Retinal pigment epithelial cell (primary cell): ENCODE measurements at regions not wholly inside any gene's neighbourhood (a gene's known extent, or its start where the extent isn't known, plus 50 kb on each side); places are given as distances from the start of the nearest gene placed in this dataset.

Experiments used
- DNase-seq: peaks from one replicate; pipeline ENCODE4 v3.0.0-alpha.2; 2010; ENCODE audit warnings: low read depth
- H3K4me3 ChIP-seq: 2 replicates; pipeline ENCODE4 v1.5.1; 2011; ENCODE audit warnings: mild to moderate bottlenecking, low read length, control low read depth, moderate library complexity
- CTCF ChIP-seq: conservative IDR thresholded peaks from 2 replicates; pipeline ENCODE4 v1.5.1; 2011; ENCODE audit warnings: low read depth, low read length, control low read depth, inconsistent platforms

GRCh38 chr6:150546457-150546856 lies 53.2 kb upstream of the PLEKHG1 start:
- no peak overlapping the region for H3K4me3 ChIP-seq
- no peak for DNase-seq
- TF ChIP-seq CTCF, result no peak

DNA sequence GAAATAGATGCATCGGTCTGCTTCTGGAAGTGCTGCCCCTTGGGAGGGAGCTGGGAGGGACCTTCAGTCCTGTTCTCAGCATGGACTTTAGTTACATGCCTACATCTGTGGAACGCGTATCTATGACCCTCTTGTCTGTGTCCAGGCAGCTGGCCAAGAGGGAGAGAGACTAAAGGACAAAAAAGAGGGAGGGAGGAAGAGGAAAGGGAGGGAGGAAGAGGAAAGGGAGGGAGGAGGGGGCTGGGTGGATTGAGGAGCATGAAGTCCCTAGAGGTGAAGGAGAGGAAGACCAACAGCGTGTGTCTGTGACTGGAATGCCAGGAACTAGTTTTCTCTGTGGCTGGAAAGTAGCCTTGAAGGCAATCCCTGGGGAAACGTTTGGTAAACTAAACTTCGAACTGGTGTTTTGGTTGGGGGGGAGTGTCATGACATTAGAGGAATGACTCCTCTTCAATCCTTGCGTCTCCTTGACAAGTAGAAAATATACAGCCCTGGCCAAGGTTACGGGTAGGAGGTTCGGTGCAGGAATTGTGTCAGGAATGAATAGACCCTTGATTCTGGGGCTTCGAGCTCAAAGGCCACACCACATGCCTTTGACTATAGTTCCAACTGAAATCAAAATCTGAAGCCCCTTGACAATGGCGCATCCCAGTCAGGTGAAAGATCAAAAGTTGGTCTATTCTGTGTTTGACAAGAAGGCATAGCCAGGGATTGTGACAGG lies 52.0 kb upstream of the PLEKHG1 start:
- no peak overlapping the region for H3K4me3 ChIP-seq
- DNase-seq, result no peak
- TF ChIP-seq CTCF, result no peak

DNA sequence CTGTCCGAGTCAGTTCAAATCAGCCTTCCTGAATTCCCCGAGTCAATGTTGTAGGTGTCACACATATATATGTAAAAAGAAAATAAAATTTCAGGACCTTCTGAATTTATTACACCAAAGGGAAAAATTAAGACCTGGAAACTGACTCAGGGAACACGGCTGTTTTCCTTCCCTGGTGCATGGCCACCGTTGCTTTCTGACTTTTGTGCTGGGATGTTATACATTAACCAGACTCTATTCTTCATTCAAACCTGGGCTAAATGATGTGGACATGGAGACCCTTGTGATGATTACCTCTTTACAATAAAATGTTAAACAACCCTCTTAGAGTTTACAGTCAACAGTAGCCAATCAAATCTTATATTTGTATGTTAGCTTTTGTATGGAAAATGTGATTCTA lies 51.4 kb upstream of the PLEKHG1 start:
- TF ChIP-seq CTCF, result no peak
- H3K4me3 ChIP-seq, result no peak overlapping the region
- no peak for DNase-seq

DNA sequence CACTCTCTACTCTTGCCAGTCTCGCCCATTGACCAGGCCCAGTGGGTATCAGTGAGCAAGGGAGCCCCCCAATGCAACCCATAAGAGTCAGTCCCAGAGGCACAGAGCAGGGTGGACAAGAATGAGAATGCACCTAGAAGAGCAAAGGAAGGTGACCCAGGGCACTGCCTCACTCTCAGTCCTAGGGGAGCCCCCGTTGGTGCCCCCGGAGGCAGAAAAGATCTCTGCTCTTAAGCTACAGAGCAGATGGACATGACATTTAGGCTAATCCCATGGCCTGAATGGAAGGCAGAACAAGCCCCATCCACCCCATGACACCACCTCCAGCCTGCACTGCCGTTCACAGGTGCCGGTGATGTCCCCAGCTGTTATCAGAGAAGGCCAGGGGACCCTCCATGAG lies 50.7 kb upstream of the PLEKHG1 start:
- no peak for TF ChIP-seq CTCF
- no peak for DNase-seq
- no peak overlapping the region for H3K4me3 ChIP-seq

DNA sequence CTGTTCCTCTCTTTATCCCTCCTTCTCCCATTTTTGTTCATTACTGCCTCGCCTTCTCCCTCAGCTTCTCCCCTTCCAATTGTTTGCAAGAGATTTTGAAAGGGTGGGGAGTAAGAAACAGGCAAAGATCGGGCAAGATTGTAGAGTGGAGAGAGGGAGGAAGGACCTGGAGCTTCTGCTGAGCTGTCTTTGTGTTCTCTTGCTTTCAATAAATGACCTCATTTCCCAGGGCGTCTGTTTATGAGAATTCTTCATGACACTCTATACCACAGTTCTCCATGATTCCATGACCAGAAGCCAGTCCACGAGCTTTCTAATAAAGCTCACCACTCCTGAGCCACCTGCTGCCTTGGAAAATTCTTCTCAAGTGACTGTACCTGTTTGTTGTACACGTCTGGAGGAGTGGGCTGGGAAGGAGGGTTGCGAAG lies 50.0 kb upstream of the PLEKHG1 start:
- no peak for DNase-seq
- TF ChIP-seq CTCF, result no peak
- H3K4me3 ChIP-seq, result no peak overlapping the region
